ENCODE measurements at regions not wholly inside any gene's neighbourhood (a gene's known extent, or its start where the extent isn't known, plus 50 kb on each side); places are given as distances from the start of the nearest gene placed in this dataset.

DNA sequence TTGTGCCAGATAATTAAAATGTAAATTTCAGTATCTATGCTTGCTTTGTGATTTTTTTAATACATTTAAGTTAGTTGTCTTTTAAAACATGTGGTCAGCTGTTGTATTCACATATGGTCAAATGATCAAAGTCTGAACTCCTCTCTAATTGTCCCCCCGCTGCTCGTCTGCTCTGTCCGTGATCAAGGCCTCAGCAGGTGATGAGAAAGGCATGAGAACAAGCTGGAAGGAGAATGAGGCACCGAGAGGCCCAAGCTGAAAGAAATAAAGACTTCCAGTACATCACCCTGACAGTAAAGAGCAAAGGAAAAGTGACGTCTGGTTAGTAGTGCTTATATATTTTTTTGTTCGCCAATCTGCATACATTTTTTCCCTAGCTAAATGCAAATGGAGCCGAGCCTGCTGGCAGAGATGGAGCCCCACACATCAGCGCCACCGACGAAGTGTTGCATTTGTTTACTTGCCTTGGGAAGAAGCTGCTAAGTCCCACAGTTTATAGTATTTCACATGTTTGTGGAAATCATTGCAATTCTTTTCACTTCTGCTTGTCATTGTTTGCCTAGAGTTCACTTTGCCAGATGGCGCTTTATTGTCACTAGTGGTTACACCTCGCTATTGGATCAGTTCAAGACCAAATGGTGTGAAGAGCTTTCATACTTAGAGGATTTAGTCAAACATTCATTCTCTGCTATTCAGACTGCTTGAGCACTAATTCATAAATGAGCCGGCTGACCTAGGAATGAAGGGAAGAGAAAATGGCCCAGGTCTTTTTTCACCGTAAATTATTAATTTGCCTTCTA lies 181.5 kb downstream of the ZIC3 start:
- ChIA-PET POLR2A (no interaction called here), CTCF (ENCODE audit: low intra/inter-chr PET ratio, low total read pairs) (no interaction called here)
- no peaks in the 10 kb centered on the region for H3K79me2 ChIP-seq (ENCODE audit: insufficient read depth, low read length)
- no peak for FAIRE-seq
- no peak overlapping the region for H3K9ac ChIP-seq (ENCODE audit: insufficient read depth, low read depth, low read length)
- H3K27ac ChIP-seq (ENCODE audit: extremely low read length, insufficient read depth, low read length): no peak overlapping the region
- in situ Hi-C loops (cut with HindIII; ENCODE audit: extremely low pct_ligation_motif_present, low pct_unique_long_range_greater_than_20kb): no loop called here
- no peak overlapping the region for H3K4me3 ChIP-seq (replicated peaks in 1 of 3; ENCODE audit: insufficient read depth in 1 of 3, low read depth in 2 of 3, low read length in 3 of 3)
- no peak for TF ChIP-seq NCOA5 (CRISPR knock-in tag; IDR thresholded peaks at IDR 0.05)
- TF ChIP-seq, protein P1, sequence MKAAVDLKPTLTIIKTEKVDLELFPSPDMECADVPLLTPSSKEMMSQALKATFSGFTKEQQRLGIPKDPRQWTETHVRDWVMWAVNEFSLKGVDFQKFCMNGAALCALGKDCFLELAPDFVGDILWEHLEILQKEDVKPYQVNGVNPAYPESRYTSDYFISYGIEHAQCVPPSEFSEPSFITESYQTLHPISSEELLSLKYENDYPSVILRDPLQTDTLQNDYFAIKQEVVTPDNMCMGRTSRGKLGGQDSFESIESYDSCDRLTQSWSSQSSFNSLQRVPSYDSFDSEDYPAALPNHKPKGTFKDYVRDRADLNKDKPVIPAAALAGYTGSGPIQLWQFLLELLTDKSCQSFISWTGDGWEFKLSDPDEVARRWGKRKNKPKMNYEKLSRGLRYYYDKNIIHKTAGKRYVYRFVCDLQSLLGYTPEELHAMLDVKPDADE (CRISPR knock-in tag; IDR thresholded peaks at IDR 0.05): no peak
- no peak for TF ChIP-seq POLR2G (IDR thresholded peaks at IDR 0.05; ENCODE audit: low read depth, low read length)
- TF ChIP-seq CREB1 (IDR thresholded peaks at IDR 0.05): no peak
- no peak for TF ChIP-seq CREB1 (CRISPR knock-in tag; IDR thresholded peaks at IDR 0.05)
- TF ChIP-seq SKI (IDR thresholded peaks at IDR 0.05; ENCODE audit: partially characterized antibody): no peak
- no peak overlapping the region for H2AFZ ChIP-seq (ENCODE audit: low read length)
- H4K20me1 ChIP-seq (ENCODE audit: insufficient read depth, low read length): no peaks in the 10 kb centered on the region
- no peak for DNase-seq (ENCODE audit: low spot score)
- no peak overlapping the region for H3K4me2 ChIP-seq (ENCODE audit: low read depth, low read length)
- ATAC-seq: no peak
- BruUV-seq (replicated peaks): no TSS peak
- no peaks in the 10 kb centered on the region for H3K27me3 ChIP-seq (ENCODE audit: control insufficient read depth in 1 of 2, insufficient read depth in 2 of 2, low read length in 2 of 2)
- intact Hi-C loops (cut with micrococcal nuclease; ENCODE audit: unreplicated experiment): no loop called here
- 34% methylated on average over 14 of the region's 14 CpGs for WGBS (ENCODE audit: low lambda C conversion rate)
- no peaks in the 10 kb centered on the region for H3K36me3 ChIP-seq (replicated peaks in 1 of 2; ENCODE audit: control insufficient read depth in 1 of 2, insufficient read depth in 2 of 2, low read length in 2 of 2)
- no peaks in the 10 kb centered on the region for H3K4me1 ChIP-seq (ENCODE audit: insufficient read depth, low read length)
- no peaks in the 10 kb centered on the region for H3K9me3 ChIP-seq (ENCODE audit: low read length)

DNA sequence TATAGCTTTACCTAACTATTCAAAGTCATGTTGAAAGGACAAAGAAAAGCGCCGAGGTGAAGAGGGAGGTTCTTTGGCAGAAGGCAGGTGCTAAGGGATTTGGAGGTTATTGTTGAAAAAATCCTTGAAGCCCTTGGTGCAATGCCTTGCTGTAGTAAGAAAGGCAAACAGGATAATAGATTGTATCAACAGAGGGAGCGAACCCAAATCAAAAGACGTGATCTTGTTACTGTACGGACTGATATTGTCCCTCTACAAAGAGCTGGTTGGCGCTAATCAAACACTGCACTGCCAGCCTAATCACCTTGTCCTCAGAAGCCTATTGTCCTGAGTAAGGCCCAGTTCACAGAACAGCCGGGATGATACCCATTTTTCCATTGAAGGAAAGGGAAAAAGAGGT lies 182.9 kb downstream of the ZIC3 start:
- DNase-seq (ENCODE audit: low spot score): no peak
- H4K20me1 ChIP-seq (ENCODE audit: insufficient read depth, low read length): no peaks in the 10 kb centered on the region
- H3K36me3 ChIP-seq (replicated peaks in 1 of 2; ENCODE audit: control insufficient read depth in 1 of 2, insufficient read depth in 2 of 2, low read length in 2 of 2): no peaks in the 10 kb centered on the region
- H3K4me2 ChIP-seq (ENCODE audit: low read depth, low read length): no peak overlapping the region
- WGBS (ENCODE audit: low lambda C conversion rate): 0% methylated on average over 3 of the region's 7 CpGs
- no peak for ATAC-seq
- ChIA-PET CTCF (ENCODE audit: low intra/inter-chr PET ratio, low total read pairs) (no interaction called here), POLR2A (no interaction called here)
- no TSS peak for BruUV-seq (replicated peaks)
- in situ Hi-C loops (cut with HindIII; ENCODE audit: extremely low pct_ligation_motif_present, low pct_unique_long_range_greater_than_20kb): no loop called here
- intact Hi-C loops (cut with micrococcal nuclease; ENCODE audit: unreplicated experiment): no loop called here
- H3K4me1 ChIP-seq (ENCODE audit: insufficient read depth, low read length): no peaks in the 10 kb centered on the region
- H2AFZ ChIP-seq (ENCODE audit: low read length): no peak overlapping the region
- no peaks in the 10 kb centered on the region for H3K9me3 ChIP-seq (ENCODE audit: low read length)
- H3K9ac ChIP-seq (ENCODE audit: insufficient read depth, low read depth, low read length): no peak overlapping the region
- no peak for FAIRE-seq
- H3K27ac ChIP-seq (ENCODE audit: extremely low read length, insufficient read depth, low read length): no peak overlapping the region
- no peaks in the 10 kb centered on the region for H3K79me2 ChIP-seq (ENCODE audit: insufficient read depth, low read length)
- H3K4me3 ChIP-seq (replicated peaks in 1 of 3; ENCODE audit: insufficient read depth in 1 of 3, low read depth in 2 of 3, low read length in 3 of 3): no peak overlapping the region
- H3K27me3 ChIP-seq (ENCODE audit: control insufficient read depth in 1 of 2, insufficient read depth in 2 of 2, low read length in 2 of 2): no peaks in the 10 kb centered on the region
- TF ChIP-seq, protein P2, sequence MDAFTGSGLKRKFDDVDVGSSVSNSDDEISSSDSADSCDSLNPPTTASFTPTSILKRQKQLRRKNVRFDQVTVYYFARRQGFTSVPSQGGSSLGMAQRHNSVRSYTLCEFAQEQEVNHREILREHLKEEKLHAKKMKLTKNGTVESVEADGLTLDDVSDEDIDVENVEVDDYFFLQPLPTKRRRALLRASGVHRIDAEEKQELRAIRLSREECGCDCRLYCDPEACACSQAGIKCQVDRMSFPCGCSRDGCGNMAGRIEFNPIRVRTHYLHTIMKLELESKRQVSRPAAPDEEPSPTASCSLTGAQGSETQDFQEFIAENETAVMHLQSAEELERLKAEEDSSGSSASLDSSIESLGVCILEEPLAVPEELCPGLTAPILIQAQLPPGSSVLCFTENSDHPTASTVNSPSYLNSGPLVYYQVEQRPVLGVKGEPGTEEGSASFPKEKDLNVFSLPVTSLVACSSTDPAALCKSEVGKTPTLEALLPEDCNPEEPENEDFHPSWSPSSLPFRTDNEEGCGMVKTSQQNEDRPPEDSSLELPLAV (CRISPR knock-in tag; conservative IDR thresholded peaks at IDR 0.05; ENCODE audit: low read depth): no peak
- TF ChIP-seq, protein P3, sequence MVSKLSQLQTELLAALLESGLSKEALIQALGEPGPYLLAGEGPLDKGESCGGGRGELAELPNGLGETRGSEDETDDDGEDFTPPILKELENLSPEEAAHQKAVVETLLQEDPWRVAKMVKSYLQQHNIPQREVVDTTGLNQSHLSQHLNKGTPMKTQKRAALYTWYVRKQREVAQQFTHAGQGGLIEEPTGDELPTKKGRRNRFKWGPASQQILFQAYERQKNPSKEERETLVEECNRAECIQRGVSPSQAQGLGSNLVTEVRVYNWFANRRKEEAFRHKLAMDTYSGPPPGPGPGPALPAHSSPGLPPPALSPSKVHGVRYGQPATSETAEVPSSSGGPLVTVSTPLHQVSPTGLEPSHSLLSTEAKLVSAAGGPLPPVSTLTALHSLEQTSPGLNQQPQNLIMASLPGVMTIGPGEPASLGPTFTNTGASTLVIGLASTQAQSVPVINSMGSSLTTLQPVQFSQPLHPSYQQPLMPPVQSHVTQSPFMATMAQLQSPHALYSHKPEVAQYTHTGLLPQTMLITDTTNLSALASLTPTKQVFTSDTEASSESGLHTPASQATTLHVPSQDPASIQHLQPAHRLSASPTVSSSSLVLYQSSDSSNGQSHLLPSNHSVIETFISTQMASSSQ (IDR thresholded peaks at IDR 0.05; ENCODE audit: low read depth): no peak
- TF ChIP-seq, protein P3 (CRISPR knock-in tag; IDR thresholded peaks at IDR 0.05; ENCODE audit: borderline replicate concordance): no peak
- TF ChIP-seq, protein P4, sequence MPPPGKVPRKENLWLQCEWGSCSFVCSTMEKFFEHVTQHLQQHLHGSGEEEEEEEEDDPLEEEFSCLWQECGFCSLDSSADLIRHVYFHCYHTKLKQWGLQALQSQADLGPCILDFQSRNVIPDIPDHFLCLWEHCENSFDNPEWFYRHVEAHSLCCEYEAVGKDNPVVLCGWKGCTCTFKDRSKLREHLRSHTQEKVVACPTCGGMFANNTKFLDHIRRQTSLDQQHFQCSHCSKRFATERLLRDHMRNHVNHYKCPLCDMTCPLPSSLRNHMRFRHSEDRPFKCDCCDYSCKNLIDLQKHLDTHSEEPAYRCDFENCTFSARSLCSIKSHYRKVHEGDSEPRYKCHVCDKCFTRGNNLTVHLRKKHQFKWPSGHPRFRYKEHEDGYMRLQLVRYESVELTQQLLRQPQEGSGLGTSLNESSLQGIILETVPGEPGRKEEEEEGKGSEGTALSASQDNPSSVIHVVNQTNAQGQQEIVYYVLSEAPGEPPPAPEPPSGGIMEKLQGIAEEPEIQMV (CRISPR knock-in tag; IDR thresholded peaks at IDR 0.05; ENCODE audit: low read depth): no peak
